ENCODE measurements at regions not wholly inside any gene's neighbourhood (a gene's known extent, or its start where the extent isn't known, plus 50 kb on each side); places are given as distances from the start of the nearest gene placed in this dataset.
"Not testable (repeated sequence)": the region's sequence is repeated elsewhere in the genome, so short reads cannot be mapped to it uniquely, and the experiment has no call there.

DNA sequence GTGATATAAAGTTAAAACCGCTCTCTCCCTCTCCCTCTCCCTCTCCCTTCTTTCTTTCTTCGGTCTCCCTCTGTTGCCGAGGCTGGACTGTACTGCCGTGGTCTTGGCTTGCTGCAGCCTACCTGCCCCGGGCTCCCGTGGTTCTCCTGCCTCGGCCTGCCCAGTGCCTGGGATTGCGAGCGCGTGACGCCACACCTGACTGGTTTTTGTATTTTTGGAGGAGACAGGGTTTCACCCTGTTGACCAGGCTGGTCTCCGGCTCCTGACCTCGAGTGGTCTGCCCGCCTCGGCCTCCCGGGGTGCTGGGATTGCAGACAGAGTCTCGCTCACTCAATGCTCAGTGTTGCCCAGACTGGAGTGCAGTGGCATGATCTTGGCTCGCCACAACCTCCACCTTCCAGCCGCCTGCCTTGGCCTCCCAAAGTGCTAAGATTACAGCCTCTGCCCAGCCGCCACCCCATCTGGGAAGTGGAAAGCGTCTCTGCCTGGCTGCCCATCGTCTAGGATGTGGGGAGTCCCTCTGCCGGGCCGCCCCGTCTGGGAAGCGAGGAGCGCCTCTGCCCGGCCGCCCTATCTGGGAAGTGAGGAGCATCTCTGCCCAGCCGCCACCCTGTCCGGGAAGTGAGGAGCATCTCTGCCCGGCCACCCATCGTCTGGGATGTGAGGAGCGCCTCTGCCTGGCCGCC, 400.5 kb downstream of the CAAP1 start:
- TF ChIP-seq, protein P1, sequence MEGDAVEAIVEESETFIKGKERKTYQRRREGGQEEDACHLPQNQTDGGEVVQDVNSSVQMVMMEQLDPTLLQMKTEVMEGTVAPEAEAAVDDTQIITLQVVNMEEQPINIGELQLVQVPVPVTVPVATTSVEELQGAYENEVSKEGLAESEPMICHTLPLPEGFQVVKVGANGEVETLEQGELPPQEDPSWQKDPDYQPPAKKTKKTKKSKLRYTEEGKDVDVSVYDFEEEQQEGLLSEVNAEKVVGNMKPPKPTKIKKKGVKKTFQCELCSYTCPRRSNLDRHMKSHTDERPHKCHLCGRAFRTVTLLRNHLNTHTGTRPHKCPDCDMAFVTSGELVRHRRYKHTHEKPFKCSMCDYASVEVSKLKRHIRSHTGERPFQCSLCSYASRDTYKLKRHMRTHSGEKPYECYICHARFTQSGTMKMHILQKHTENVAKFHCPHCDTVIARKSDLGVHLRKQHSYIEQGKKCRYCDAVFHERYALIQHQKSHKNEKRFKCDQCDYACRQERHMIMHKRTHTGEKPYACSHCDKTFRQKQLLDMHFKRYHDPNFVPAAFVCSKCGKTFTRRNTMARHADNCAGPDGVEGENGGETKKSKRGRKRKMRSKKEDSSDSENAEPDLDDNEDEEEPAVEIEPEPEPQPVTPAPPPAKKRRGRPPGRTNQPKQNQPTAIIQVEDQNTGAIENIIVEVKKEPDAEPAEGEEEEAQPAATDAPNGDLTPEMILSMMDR (IDR thresholded peaks at IDR 0.05): not testable (repeated sequence)
- TF ChIP-seq POLR2A (IDR thresholded peaks at IDR 0.05): not testable (repeated sequence)

Data from lower leg skin (tissue), 3 donors.